ENCODE measurements at regions not wholly inside any gene's neighbourhood (a gene's known extent, or its start where the extent isn't known, plus 50 kb on each side); places are given as distances from the start of the nearest gene placed in this dataset.
A peak's percentile ranks its signal among the peaks of the same experiment; 100 is the strongest.

DNA sequence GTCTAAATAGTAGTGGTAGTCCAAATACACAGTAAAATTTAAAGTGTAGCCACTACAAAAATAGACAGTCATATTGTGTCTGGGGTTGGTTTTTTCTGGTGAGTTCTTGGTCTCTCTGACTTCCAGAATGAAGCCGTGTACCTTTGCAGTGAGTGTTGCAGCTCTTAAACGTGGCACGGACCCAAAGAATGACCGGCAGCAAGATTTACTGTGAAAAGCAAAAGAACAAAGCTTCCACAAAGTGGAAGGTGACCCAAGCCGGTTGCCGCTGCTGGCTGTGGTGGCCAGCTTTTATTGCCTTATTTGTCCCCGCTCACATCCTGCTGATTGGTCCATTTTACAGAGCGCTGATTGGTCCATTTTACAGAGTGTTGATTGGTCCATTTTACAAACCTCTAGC, 188.7 kb downstream of the ZNF608 start:
- H3K23ac ChIP-seq (ENCODE audit: insufficient read length) = no peak overlapping the region
- no peaks in the 10 kb centered on the region; the same call in 1 of the 2 replicates for H3K23me2 ChIP-seq (ENCODE audit: low read depth, low read length)
- H4K20me1 ChIP-seq (replicated peaks in 1 of 2; ENCODE audit: control insufficient read depth in 1 of 2, insufficient read depth in 2 of 2, low read length in 2 of 2) = no peaks in the 10 kb centered on the region
- H3K9me3 ChIP-seq (ENCODE audit: insufficient read depth in 2 of 2, low read depth in 1 of 2, low read length in 1 of 2) = no peaks in the 10 kb centered on the region; a peak in 1 of 4 replicates
- H3K27me3 ChIP-seq (replicated peaks in 1 of 4; ENCODE audit: control insufficient read depth in 3 of 4, extremely low read depth in 1 of 4, insufficient read depth in 3 of 4, low read length in 3 of 4) = no peaks in the 10 kb centered on the region; a peak in 1 of 7 replicates
- H3K9ac ChIP-seq (replicated peaks in 1 of 4; ENCODE audit: extremely low read depth in 1 of 4, low read depth in 3 of 4, low read length in 3 of 4) = no peak overlapping the region
- H2BK120ac ChIP-seq (replicated peaks; ENCODE audit: low read depth, low read length) = no peak overlapping the region
- H3K27ac ChIP-seq (ENCODE audit: low read depth, low read length) = no peak overlapping the region
- H3K4me3 ChIP-seq (ENCODE audit: extremely low read depth in 1 of 4, insufficient read depth in 2 of 4, low read depth in 3 of 4, low read length in 4 of 4) = no peak overlapping the region
- no peaks in the 10 kb centered on the region for H3K36me3 ChIP-seq (ENCODE audit: control insufficient read depth in 2 of 4, insufficient read depth in 4 of 4, low read length in 3 of 4)
- no peaks in the 10 kb centered on the region for H3K79me2 ChIP-seq (ENCODE audit: control insufficient read depth in 1 of 2, insufficient read depth in 2 of 2, low read length in 2 of 2)
- no peak overlapping the region for H2BK15ac ChIP-seq (ENCODE audit: low read length)
- no peak overlapping the region for H2AFZ ChIP-seq (ENCODE audit: low read length)
- no peak overlapping the region for H2AK5ac ChIP-seq (ENCODE audit: low read depth, low read length)
- H4K8ac ChIP-seq (ENCODE audit: extremely low read depth, insufficient read depth, low read length) = 0 out of 2 replicates have a peak overlapping the region, but pooled peaks have one; percentile 14
- CTCF ChIA-PET (ENCODE audit: partially characterized antibody) = interaction anchor here (1.0 kb wide), 1 partner anchor 11 kb away, joined by 3 read pairs; no protein-coding TSS in a partner anchor
- H4K91ac ChIP-seq (replicated peaks; ENCODE audit: insufficient read length, low read length) = no peak overlapping the region
- POLR2A ChIA-PET (ENCODE audit: partially characterized antibody) = no interaction called here
- no peak for FAIRE-seq
- H3K18ac ChIP-seq (ENCODE audit: extremely low read depth, low read length) = no peak overlapping the region
- no peak overlapping the region for H2BK12ac ChIP-seq (ENCODE audit: low read depth, low read length)
- 91% methylated on average over 8 of the region's 8 CpGs; no CpG with 5 or more reads in 1 of the 2 experiments for WGBS, 2 experiments (ENCODE audit: extremely low coverage in 1 of 2, insufficient coverage in 1 of 2, insufficient read length in 1 of 2, insufficient replicate concordance in 2 of 2, low coverage in 1 of 2, low lambda C conversion rate in 2 of 2, missing lambda C conversion rate in 1 of 2)
- no peak overlapping the region for H3K56ac ChIP-seq (replicated peaks; ENCODE audit: insufficient read length, low read depth, low read length)
- no peak overlapping the region for H2BK20ac ChIP-seq (ENCODE audit: low read length)
- no peaks in the 10 kb centered on the region for H3K79me1 ChIP-seq (ENCODE audit: low read depth, low read length)
- H3K4me2 ChIP-seq (ENCODE audit: insufficient read depth in 1 of 2, low read depth in 2 of 2, low read length in 2 of 2) = no peak overlapping the region
- no peak overlapping the region for H2BK5ac ChIP-seq (ENCODE audit: low read depth, low read length)
- no peak overlapping the region for H3K4ac ChIP-seq (replicated peaks; ENCODE audit: insufficient read length, low read depth, low read length)
- H3K4me1 ChIP-seq (replicated peaks in 1 of 4; ENCODE audit: control insufficient read depth in 3 of 4, insufficient read depth in 4 of 4, low read length in 3 of 4) = peaks cover 0 to 5% (median 4%) of the 10 kb centered on the region in 4 experiments; a peak in 5 of 7 replicates
- H3K14ac ChIP-seq (ENCODE audit: insufficient read length) = no peak overlapping the region
- no peak for DNase-seq (ENCODE audit: low read depth in 1 of 2, low spot score in 2 of 2)
- no peak overlapping the region for H4K5ac ChIP-seq (ENCODE audit: insufficient read length, low read depth, low read length)
- TF ChIP-seq HDAC2 (IDR thresholded peaks at IDR 0.05; ENCODE audit: borderline replicate concordance in 1 of 2, low read depth in 2 of 2, low read length in 2 of 2) (no peak), BRCA1 (IDR thresholded peaks at IDR 0.05; ENCODE audit: low read depth, low read length) (no peak), CTBP2 (IDR thresholded peaks at IDR 0.05; ENCODE audit: borderline replicate concordance, insufficient read depth, insufficient read length, low read length) (no peak), POLR2AphosphoS5 (IDR thresholded peaks at IDR 0.05; ENCODE audit: low read depth, low read length) (no peak), TBP (IDR thresholded peaks at IDR 0.05; ENCODE audit: low read depth, low read length) (no peak), CHD1 (IDR thresholded peaks at IDR 0.05; ENCODE audit: low read depth, low read length) (no peak), TAF1 (IDR thresholded peaks at IDR 0.05; ENCODE audit: low read depth, low read length) (no peak), YY1 (IDR thresholded peaks at IDR 0.05; ENCODE audit: low read depth, low read length) (no peak), TAF7 (optimal IDR thresholded peaks at IDR 0.05; ENCODE audit: borderline replicate concordance, low read depth, low read length) (no peak)
- TF ChIP-seq, protein P1, sequence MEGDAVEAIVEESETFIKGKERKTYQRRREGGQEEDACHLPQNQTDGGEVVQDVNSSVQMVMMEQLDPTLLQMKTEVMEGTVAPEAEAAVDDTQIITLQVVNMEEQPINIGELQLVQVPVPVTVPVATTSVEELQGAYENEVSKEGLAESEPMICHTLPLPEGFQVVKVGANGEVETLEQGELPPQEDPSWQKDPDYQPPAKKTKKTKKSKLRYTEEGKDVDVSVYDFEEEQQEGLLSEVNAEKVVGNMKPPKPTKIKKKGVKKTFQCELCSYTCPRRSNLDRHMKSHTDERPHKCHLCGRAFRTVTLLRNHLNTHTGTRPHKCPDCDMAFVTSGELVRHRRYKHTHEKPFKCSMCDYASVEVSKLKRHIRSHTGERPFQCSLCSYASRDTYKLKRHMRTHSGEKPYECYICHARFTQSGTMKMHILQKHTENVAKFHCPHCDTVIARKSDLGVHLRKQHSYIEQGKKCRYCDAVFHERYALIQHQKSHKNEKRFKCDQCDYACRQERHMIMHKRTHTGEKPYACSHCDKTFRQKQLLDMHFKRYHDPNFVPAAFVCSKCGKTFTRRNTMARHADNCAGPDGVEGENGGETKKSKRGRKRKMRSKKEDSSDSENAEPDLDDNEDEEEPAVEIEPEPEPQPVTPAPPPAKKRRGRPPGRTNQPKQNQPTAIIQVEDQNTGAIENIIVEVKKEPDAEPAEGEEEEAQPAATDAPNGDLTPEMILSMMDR (IDR thresholded peaks at IDR 0.05; ENCODE audit: control extremely low read depth in 1 of 3, insufficient read depth in 1 of 3, low read depth in 1 of 3, low read length in 3 of 3) = no peak
- TF ChIP-seq, protein P2, sequence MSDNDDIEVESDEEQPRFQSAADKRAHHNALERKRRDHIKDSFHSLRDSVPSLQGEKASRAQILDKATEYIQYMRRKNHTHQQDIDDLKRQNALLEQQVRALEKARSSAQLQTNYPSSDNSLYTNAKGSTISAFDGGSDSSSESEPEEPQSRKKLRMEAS (IDR thresholded peaks at IDR 0.05) = no peak

Data from H1 (cell line).